ENCODE measurements at regions not wholly inside any gene's neighbourhood (a gene's known extent, or its start where the extent isn't known, plus 50 kb on each side); places are given as distances from the start of the nearest gene placed in this dataset.

DNA sequence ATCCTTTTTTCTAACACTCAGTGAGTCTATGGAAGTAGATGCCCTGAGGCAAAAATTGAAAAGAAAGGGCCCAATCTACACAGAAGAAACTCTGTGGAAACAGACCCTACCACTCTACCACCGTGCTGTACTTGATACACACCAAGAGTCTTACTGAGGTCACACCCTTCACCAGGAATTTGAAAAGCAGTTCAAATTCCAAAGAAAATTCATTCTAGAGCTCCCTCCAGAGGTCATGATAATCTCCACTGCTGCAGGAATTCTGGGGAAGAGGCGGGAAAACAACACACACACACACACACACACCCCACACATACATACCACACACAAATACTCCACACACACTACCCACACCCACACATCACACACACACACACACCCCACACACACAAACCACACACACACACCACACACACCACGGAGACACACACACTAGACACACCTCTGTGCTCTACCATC is 336.8 kb downstream of the HDGFL1 start:
- TF ChIP-seq, protein P1, sequence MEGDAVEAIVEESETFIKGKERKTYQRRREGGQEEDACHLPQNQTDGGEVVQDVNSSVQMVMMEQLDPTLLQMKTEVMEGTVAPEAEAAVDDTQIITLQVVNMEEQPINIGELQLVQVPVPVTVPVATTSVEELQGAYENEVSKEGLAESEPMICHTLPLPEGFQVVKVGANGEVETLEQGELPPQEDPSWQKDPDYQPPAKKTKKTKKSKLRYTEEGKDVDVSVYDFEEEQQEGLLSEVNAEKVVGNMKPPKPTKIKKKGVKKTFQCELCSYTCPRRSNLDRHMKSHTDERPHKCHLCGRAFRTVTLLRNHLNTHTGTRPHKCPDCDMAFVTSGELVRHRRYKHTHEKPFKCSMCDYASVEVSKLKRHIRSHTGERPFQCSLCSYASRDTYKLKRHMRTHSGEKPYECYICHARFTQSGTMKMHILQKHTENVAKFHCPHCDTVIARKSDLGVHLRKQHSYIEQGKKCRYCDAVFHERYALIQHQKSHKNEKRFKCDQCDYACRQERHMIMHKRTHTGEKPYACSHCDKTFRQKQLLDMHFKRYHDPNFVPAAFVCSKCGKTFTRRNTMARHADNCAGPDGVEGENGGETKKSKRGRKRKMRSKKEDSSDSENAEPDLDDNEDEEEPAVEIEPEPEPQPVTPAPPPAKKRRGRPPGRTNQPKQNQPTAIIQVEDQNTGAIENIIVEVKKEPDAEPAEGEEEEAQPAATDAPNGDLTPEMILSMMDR (IDR thresholded peaks at IDR 0.05), result peak; percentile 44
- TF ChIP-seq EZH2 (IDR thresholded peaks at IDR 0.05) (no peak), EZH2phosphoT487 (IDR thresholded peaks at IDR 0.05) (no peak)

Measured in neural progenitor cell (in vitro differentiated cells).